HEK293 (cell line): ENCODE measurements at regions not wholly inside any gene's neighbourhood (a gene's known extent, or its start where the extent isn't known, plus 50 kb on each side); places are given as distances from the start of the nearest gene placed in this dataset.

Experiments used
- ATF2 ChIP-seq: fragments of 450-650 bp; formaldehyde crosslinking; IDR thresholded peaks from 2 replicates; pipeline ENCODE4 v1.5.1; 2016; ENCODE audit warnings: missing biosample characterization, missing genetic modification characterization, low read depth
- SCRT2 ChIP-seq: fragments of 450-650 bp; formaldehyde crosslinking; IDR thresholded peaks from 2 replicates; pipeline ENCODE4 v1.5.1; 2016; ENCODE audit warnings: missing biosample characterization, missing genetic modification characterization
- TCF7L2 ChIP-seq: IDR thresholded peaks from 2 replicates; pipeline ENCODE4 v1.6.1; 2011; ENCODE audit warnings: low read depth, mild to moderate bottlenecking, inconsistent platforms, low read length, moderate library complexity, borderline replicate concordance
- ZNF138 ChIP-seq: fragments of 450-650 bp; formaldehyde crosslinking; IDR thresholded peaks from 2 replicates; pipeline ENCODE4 v1.5.1; 2016; ENCODE audit warnings: missing biosample characterization, missing genetic modification characterization, borderline replicate concordance
- ZNF664 ChIP-seq: fragments of 450-650 bp; formaldehyde crosslinking; IDR thresholded peaks from 2 replicates; pipeline ENCODE4 v1.5.1; 2016; ENCODE audit warnings: missing biosample characterization, missing genetic modification characterization

- no peak for TF ChIP-seq ZNF138 (tag by site-specific recombination)
- TF ChIP-seq ATF2 (tag by site-specific recombination), result no peak
- no peak for TF ChIP-seq SCRT2
- TF ChIP-seq TCF7L2, result no peak
- no peak for TF ChIP-seq ZNF664 (tag by site-specific recombination)
Measured at GRCh38 chr2:121066526-121066925, 218.5 kb downstream of the TFCP2L1 start.
